Prostate gland (tissue), 2 donors: ENCODE measurements at regions not wholly inside any gene's neighbourhood (a gene's known extent, or its start where the extent isn't known, plus 50 kb on each side); places are given as distances from the start of the nearest gene placed in this dataset.

Experiments used
- DNase-seq: peaks from one replicate; pipeline ENCODE4 v3.0.0-alpha.2; 2019; ENCODE audit warnings: low spot score
- H3K27ac ChIP-seq, 2 donors: fragments of 200-600 bp; sonication (generic); 2 replicates each; pipeline ENCODE4 v1.5.1; 2017 to 2019
- H3K27me3 ChIP-seq: fragments of 200-600 bp; sonication (generic); replicated peaks from 2 replicates; pipeline ENCODE4 v1.5.1; 2019; ENCODE audit not compliant: insufficient read depth
- H3K36me3 ChIP-seq, 2 donors: fragments of 200-600 bp; sonication (generic); 1 replicate in 1 of 2; 2 replicates in 1 of 2; pipeline versions ENCODE4 v1.5.1 to v1.8.1; 2017 to 2019
- H3K4me1 ChIP-seq: fragments of 200-600 bp; sonication (generic); replicated peaks from 2 replicates; pipeline ENCODE4 v1.5.1; 2019
- H3K4me3 ChIP-seq, 2 donors: fragments of 200-600 bp; sonication (generic); 2 replicates each; pipeline ENCODE4 v1.5.1; 2017 to 2019
- H3K9me3 ChIP-seq: fragments of 200-600 bp; sonication (generic); 2 replicates; pipeline ENCODE4 v1.5.1; 2017
- CTCF ChIP-seq, 4 experiments: fragments of 200-600 bp in 2 of 4; fragments of 450-650 bp in 2 of 4; sonication (generic) in 2 of 4; IDR thresholded peaks; 1 replicate in 3 of 4; 2 replicates in 1 of 4; pipeline ENCODE4 v1.5.1; 2016 to 2019; ENCODE audit warnings: antibody characterized with exemption in 4 of 4, mild to moderate bottlenecking in 2 of 4, moderate library complexity in 2 of 4
- POLR2A ChIP-seq: fragments of 450-650 bp; IDR thresholded peaks from one replicate; pipeline ENCODE4 v1.6.1; 2016; ENCODE audit warnings: antibody characterized with exemption, mild to moderate bottlenecking
- POLR2AphosphoS5 ChIP-seq: sonication (generic); formaldehyde crosslinking; IDR thresholded peaks from one replicate; pipeline ENCODE4 v1.6.1; 2017; ENCODE audit warnings: antibody characterized with exemption
- WGBS: methylation state at CpG from one replicate; pipeline ENCODE4 v1.1.5; 2018; 5-methylcytosine and 5-hydroxymethylcytosine counted together
- intact Hi-C: fragments of 100-400 bp; cut with DNase I; formaldehyde crosslinking; loops from one replicate; pipeline ENCODE4 v1.14.2; 2022

- Histone ChIP-seq H3K27ac (no peak overlapping the region), H3K4me3 (no peak overlapping the region), H3K4me1 (no peaks in the 10 kb centered on the region), H3K27me3 (no peaks in the 10 kb centered on the region), H3K36me3 (no peaks in the 10 kb centered on the region), H3K9me3 (no peaks in the 10 kb centered on the region)
- WGBS, result 24% methylated on average over 3 of the region's 3 CpGs
- intact Hi-C loops, result no loop called here
- TF ChIP-seq POLR2AphosphoS5 (no peak), CTCF (IDR thresholded peaks at IDR 0.05) (no peak)
- no peak for DNase-seq
Observed at GRCh38 chr2:6159606-6160005, 467.4 kb downstream of the SOX11 start.

DNA sequence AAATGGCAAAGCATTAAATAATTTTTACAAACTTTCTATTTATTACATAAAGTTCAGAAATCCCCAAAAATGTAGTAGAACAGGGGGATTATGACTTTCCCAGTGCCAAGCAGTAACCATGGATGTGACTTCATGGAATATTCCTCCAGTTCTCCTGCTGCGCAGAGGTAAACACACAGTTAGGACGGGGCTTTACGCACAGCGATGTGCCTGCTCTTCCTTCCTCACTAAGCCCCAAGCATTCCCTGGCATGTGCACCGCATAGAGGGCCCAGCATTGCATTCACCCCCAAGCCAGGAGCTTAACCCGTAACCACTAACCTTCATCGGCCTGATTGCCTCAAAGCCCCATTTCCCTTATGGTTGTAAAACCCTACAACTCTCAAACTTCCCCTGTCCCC, 471.7 kb downstream of the SOX11 start:
- WGBS, result 92% methylated on average over 7 of the region's 7 CpGs
- TF ChIP-seq POLR2AphosphoS5, result no peak
- no peak for TF ChIP-seq POLR2A
- TF ChIP-seq CTCF (IDR thresholded peaks at IDR 0.05), result no peak
- Histone ChIP-seq H3K9me3 (no peaks in the 10 kb centered on the region), H3K27me3 (no peaks in the 10 kb centered on the region), H3K4me3 (no peak overlapping the region), H3K36me3 (no peaks in the 10 kb centered on the region), H3K4me1 (no peaks in the 10 kb centered on the region), H3K27ac (no peak overlapping the region)
- DNase-seq, result no peak
- intact Hi-C loops, result no loop called here

DNA sequence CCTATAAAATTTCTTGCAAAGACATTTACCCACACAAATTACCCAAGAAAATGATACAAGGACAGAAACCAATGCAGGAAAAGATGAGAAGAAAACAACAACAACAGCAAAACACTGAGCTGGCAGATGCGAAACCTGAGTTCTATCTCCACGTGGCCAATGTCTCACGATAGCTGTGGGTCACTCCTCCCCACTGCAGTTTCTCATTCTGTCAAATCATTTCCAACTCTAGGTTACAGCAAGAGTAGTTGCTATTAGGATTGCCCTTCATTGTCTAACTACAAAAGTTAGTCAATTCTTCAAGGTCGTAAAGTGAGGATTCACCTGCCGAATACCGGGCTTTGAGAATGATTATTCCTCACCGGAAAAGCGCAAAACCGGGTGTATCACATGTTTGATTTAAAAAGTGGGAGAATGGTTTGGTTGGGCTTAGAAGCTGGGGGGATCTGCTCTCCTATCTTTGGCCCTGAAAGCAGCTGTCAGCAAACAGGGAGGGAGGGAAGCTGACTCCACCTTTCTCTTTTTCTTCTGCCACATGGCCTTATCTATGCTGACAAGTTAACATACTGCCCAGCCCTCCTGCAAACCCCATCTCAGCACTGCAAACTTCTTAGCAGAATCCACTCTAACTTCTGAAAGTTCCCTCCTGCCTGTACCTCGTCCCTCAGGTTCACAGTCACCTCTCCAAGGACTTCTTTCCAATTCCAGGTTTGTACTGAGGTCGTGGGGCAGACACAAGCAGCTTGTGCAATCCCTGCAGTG, 473.0 kb downstream of the SOX11 start:
- DNase-seq, result no peak
- Histone ChIP-seq H3K36me3 (no peaks in the 10 kb centered on the region), H3K4me1 (no peaks in the 10 kb centered on the region), H3K4me3 (no peak overlapping the region), H3K9me3 (no peaks in the 10 kb centered on the region), H3K27me3 (no peaks in the 10 kb centered on the region), H3K27ac (no peak overlapping the region)
- WGBS, result 66% methylated on average over 11 of the region's 11 CpGs
- TF ChIP-seq POLR2AphosphoS5 (no peak), CTCF (IDR thresholded peaks at IDR 0.05) (no peak), POLR2A (no peak)
- intact Hi-C loops, result no loop called here

DNA sequence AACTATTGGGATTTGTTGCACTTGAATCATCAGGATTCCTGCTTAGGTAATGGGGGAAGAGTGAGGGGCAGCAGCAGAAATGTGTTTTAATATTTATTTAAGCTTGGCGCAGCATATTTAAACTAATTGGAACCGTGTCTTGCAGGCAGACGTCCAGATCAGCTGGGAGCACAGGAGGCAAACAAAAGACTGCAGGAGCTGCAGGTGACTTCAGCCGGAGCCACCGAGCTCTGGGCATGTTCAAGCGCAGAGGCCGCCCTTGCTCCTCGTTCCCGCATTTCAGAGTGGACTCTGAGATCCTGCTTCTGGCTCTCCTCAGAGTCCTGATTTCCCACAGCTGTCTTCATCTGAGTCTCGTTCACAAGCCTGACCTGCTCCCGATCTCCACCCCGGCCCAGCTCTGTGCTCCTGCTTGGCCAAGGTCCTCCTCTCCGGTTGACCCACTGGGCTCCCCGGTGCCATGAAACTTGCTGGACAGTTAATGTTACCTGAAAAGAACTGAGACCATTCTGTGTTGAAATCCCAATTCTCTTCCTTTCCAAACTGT, 475.5 kb downstream of the SOX11 start:
- intact Hi-C loops, result no loop called here
- H3K27me3 ChIP-seq, result no peaks in the 10 kb centered on the region
- no peaks in the 10 kb centered on the region for H3K9me3 ChIP-seq
- no peak overlapping the region for H3K27ac ChIP-seq
- no peak overlapping the region for H3K4me3 ChIP-seq
- TF ChIP-seq POLR2A (no peak), CTCF (IDR thresholded peaks at IDR 0.05) (no peak), POLR2AphosphoS5 (no peak)
- WGBS, result 54% methylated on average over 14 of the region's 14 CpGs
- no peaks in the 10 kb centered on the region for H3K36me3 ChIP-seq
- no peaks in the 10 kb centered on the region for H3K4me1 ChIP-seq
- no peak for DNase-seq

DNA sequence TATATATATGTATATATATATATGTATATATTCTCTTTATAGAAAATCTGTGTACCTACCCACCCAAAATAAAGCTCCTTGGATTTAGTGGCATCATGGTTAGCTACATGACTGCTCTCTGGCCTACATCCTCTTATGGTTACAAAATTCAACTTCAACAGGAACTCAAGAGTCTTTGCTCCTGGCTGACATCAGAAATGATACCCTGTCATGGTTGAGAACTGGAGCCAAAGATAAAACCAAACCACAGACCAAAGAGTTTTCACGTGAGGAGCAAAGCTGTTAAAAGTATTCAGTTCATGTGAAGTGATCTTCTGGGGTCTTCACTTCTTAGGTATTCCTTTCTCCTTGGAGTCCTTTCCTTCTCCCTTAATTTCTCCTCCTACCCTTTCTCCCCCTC, 476.3 kb downstream of the SOX11 start:
- TF ChIP-seq POLR2AphosphoS5 (no peak), POLR2A (no peak), CTCF (IDR thresholded peaks at IDR 0.05) (no peak)
- no peak overlapping the region for H3K27ac ChIP-seq
- no peaks in the 10 kb centered on the region for H3K9me3 ChIP-seq
- H3K4me3 ChIP-seq, result no peak overlapping the region
- H3K36me3 ChIP-seq, result no peaks in the 10 kb centered on the region
- 90% methylated on average over 1 of the region's 1 CpG for WGBS
- no peaks in the 10 kb centered on the region for H3K27me3 ChIP-seq
- DNase-seq, result no peak
- no peaks in the 10 kb centered on the region for H3K4me1 ChIP-seq
- intact Hi-C loops, result no loop called here
